GM04504 (cell line): ENCODE measurements at regions not wholly inside any gene's neighbourhood (a gene's known extent, or its start where the extent isn't known, plus 50 kb on each side); places are given as distances from the start of the nearest gene placed in this dataset.

Experiments
- DNase-seq: peaks from one replicate; pipeline ENCODE4 v3.0.0-alpha.2; 2012; ENCODE audit warnings: low read depth

DNA sequence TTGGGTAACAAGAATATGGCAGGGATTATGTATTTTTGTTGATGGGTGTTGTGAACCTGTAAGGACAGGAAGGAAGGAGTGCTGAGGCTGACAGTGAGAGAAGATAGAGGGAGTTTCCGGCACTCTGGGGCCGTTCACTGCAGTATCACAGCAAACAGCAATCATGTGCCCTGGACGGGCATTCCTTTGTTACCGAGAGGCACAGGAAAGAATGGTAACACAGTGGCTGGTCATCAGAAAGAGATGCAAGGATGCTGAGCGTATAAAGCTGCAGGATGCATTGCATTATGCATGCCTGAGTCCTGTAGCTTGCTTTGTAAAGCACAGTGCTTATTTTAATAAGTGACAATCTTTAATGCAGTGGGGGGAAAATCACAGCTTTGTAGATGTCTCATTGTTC lies 286.8 kb downstream of the RPS24 start:
- DNase-seq = no peak

DNA sequence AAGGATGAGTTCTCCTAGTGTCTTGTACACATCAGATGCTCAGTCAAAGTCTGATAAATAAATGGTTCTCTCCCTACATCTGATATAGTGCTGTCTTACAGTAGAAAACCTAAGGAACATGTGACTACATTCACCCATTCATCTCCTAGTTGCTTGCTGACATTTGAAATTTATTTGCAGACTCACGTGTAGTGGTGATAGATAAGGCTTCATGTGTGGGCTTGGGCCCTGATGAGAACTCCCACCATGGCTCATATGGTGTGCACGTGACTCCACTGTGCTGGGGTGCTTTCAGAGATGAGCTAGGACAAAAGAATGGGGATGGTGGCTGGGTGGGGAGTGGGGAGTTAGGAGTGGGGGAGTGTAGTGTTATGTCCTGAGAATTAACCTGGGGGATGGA lies 287.3 kb downstream of the RPS24 start:
- DNase-seq = no peak

DNA sequence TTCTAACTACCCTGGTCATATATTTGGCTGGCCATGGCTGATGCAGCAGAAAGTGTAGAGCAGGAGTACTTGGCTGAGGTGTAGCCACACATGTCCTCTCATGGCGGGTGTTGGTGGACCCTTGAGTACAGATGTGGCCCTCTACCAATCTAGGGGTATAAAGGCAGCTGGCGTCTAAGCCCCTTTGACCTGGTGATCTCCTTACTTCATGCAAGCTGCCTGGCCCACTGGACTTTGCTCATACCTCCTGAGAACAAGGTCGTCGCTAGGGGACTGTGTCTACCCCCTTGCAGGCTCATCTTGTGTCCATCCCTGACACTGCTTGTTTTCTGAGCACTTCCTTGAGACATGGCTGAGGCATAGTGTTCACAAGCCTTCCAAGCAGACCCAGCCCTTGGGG lies 287.8 kb downstream of the RPS24 start:
- DNase-seq = no peak

DNA sequence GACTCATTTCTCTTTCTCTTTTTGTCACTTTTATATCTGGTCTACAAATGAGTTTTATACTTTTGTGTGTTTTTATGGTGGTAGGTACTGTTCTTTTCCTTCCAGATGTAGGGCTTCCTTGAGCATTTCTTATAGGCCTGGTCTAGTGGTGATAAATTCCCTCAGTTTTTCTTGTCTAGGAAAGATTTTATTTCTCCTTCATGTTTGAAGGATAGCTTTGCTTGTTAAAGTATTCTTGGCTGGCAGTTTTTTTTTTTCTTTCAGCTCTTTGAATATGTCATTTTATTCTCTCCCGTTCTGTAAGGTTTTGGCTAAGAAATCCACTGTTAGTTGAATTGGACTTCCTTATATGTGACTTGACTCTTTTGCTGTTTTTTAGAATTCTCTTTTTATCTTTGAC lies 292.7 kb downstream of the RPS24 start:
- no peak for DNase-seq

DNA sequence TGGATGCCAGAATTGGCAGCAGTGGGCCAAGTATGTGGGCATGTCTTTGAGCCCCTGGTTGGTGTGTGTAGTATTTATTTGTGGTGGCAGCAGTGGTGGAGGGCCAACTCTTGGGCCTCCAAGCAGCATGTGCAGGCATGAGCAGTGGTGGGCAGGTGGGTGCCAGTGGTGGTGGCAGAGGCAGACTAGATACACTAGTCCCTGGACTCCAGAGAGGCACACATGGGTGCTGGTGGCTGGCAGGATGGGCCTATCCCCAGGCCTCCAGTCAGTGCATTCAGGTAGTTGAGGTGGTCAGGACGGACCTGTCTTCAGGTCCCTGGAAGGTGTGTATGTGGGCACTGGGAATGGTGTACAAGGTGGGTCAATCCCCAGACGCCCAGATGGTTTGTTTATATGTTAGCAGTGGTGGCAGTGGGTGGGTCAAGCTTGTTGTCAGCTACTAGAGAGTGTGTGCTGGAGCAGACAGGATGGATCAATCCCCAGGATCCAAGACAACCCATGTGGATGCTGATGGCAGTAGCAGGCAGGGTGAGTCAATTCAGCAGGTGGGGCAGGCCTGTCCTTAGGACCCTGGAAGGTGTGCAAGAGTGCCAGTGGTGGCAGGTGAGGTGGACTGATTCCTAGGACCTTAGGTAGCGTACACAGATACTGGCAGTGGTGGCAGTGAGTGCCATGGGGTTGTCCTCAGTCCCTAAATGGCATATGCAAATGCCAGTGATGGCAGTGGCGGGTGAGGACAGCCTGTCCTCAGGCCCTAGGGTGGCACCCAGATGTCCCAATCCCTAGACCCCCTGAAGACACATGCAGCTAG lies 294.3 kb downstream of the RPS24 start:
- no peak for DNase-seq

DNA sequence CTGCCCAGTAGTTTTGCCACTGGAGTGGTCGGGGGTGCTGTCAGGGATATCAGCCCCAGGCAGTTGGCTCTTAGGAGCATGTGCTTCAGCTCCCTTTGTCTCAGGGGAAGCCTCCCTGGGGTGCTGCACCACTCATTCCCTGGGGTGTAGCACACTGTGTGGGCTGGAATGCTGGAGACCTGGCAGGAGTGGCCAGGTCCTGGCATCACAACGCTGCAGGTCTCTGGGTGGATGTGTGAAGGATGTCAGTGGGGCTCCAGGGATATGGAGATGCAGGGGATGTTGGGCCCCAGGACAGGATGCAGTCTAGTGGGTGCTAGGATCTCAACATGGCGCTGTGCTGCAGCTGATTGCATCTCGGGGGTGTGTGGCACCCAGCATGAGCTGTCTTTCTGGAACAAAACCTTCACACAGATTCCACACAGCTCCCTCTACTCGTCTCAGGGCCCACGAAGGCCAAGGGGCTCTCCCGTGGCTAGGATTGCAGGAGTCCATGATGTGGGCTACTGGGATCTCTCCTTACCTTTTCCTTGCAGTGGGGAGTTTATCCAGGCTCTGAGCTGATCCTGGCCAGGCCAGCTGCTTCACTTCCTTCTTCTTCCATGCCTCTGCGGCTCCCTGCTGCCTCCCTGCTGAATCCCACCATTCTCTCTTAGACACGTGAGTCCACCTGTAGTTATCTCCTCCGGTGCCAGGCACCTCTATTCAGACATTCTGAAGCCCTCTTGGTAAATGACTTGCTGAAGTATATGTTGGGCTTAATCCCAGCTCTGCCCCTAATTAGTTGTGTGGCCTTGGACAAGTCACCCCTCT lies 295.1 kb downstream of the RPS24 start:
- DNase-seq = no peak

DNA sequence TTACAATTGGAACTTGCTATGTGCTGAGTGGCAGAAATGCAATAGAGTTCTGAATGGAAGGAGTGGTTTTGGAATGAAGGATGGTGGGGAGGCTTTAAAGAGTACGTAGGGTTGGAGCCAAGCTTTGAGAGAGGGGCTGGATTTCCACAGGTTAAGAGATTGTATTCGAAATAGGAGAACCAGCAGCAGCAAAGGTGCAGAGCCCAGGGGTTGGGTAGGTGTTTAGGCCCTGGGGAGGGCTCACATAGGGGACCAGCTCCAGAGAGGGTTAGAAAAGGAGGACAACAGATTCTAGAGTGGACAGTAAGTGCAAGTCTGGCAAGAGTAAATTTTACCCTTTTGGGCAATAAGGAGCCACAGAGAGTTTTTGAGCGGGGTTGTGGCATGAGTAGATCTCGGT lies 297.2 kb downstream of the RPS24 start:
- DNase-seq = no peak

DNA sequence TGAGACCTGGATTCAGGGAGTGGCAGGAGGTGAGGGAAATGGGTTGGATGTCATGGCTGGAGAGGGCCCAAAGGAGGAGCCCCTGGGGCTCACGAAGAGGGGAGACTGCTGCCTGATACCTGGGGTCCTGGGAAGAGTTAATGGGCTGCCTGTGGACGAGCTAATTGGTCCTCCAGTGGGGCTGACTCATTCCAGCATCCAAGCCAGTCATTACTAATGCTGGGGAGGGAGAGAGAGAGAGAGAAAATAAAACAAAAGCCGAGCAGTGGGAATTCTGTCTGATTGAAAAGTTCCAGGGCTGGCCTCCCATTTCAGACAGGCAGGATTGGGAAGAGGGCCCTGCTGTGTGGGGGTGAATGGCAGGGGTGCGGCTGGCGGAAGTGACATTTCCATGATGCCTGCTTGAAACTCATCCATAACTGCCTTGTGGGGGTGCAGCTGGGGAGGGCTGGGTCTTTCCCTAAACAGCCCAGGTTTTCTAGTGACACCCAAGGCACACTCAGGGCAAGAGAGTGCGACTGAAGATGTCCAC lies 297.8 kb downstream of the RPS24 start:
- peak; percentile 43 for DNase-seq

DNA sequence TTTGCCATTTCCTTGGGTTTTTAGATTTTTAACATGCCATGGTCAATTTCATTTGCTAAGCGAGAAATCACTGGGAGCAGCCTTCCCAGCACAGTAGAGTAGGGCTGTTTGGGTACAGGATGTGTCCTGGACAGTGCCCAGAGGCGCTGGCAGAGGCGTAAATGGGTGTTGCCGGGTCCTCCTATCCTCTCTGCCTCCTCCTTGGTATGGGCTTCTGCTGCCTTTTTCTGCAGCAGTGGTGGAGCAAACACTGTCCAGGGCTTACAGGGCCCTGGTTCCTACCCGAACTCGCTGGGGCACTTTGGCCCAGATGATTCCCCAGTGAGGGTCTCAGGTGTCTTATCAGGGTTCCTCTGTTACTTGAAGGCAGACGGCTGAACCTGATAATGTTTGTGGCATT lies 298.3 kb downstream of the RPS24 start:
- no peak for DNase-seq

DNA sequence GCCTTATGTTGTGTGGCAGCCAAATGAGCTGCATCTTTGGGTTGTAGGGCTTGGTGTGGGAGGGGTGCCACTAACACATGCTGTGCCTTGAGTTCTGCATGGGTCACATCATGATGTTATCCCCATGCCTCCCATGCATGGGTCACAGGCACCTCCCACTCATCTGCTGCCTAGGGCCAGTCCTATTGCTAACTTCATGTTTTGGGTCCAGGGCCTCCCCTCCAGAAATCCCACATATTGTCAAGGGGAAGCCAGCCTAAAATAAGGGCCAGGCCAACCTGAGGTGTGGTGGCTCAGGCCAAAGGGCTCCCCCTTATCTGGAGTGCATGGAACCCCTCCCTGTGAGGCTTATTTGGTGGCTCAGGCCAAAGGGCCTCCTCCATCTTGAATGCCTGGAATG lies 299.0 kb downstream of the RPS24 start:
- DNase-seq = no peak

DNA sequence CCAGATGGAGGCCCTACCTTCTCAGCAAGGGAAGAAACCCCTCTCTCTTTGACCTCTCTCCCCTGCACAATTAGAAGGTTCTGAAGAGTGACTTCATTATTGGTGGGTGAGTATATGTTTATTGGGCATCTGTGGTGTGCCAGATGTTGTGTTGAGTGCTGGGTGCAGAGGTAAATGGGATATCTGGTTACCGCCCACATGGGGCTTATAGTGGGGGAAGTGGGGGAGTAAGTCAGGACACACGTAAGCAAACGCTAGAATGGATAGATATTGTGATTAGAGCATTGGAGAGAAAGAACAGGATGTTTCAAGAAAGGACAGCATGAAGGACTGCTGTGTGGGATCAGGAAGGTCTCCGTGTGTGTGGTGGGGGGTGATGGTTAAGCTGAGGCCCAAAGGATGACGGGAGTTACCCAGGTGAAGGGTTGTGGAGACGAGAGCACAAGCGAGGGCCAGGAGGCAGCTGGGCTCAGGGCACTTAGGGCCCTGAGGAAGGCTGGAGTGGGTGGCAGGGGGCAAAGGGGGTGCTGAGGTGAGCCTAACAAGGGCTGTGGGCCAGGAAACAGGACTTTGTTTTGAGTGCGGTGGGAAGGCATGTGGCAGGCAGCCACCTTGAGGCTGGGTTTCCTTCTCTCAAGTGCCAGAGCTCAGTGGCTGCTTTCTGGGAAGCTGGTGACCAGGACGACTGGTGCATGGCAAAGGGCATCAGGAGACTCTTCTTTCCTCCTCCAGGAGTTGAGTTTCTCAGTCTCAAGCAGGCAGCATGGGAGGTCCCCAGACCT lies 299.9 kb downstream of the RPS24 start:
- DNase-seq = no peak

DNA sequence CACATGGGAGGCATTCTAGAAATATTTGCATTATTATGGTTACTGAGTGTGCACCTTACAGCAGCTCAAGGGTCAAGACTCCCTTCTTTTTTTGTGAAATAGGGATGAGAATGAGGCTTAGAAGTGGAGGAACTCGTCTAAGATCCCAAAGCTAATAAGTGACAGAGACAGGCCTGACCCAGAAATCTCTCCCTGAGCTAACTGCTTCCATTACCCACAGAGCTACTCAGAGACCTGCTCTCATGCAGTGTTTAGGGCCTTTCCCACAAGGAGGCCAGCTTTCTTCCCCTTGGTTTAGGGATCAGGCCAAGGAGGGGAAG lies 301.7 kb downstream of the RPS24 start:
- DNase-seq = no peak

DNA sequence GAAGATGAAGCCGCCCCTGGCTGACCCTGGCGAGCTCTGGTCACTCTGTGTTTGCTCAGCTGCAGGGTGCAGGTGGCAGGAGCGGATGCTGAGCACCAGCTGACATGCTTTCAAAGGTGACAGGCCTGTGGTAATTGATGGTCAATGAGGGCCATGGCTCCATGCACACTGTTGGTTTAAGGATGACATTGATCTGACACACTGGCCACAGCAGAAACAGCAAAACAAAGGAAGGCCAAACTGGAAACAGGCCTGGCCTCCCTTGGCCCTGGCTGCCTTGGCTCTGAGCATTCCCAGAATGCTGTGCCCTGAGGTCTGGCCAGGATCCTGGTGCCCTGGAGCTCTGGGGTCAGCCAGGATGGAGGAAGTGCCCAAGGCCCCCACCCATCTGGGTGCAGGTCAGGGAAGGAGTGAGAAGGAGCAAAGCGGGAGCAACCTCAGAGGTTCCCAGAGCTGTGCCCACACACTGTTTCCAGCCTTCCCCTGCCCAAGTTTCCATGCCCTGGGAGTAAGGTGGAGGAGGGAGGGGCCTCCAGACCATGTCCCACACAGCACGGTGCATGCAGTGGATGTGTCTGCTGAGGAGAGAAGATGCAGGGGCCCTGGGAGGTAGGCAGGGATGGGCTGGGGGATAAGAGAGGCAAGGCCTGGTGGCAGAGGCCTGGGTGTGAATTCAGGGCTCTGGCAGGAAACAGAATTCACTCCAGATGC lies 302.2 kb downstream of the RPS24 start:
- no peak for DNase-seq

DNA sequence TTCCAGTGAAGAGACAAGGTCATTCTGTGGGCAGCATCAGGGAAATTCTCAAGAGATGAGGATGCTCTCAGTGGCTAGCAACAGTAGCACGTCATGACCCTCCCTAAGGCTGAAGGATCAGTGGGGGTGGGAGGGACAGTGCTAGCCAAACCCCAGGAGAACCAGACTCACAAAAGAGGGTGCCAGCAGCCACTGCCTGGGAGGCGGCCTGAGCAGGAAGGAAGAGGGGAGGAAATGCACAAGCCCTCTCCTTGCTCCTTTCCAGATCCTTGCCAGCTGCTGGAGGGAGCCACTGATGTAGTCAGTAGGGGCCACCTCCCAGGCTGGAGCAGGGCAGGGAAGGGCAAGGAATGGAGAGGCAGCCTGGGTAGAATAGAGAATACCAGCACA lies 302.7 kb downstream of the RPS24 start:
- DNase-seq = peak; percentile 91

DNA sequence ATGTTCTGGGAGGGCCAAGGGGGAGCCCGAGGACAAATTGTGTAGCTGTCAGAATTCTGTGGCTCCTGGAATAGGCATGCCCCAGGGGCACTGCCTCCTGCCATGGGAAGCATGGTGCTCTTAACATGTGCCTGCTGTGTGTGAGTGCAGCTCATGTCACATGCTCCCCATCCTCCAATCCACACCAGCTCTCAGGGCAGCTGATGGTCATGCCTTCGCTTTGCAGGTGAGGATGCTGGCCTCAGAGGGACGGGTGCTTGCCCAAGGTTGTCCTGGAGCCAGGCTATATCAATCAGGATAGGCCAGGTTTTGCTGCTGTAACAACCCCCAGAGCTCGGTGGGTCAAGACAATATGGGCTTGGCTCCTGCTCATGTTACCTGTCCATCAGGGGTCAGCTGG lies 303.4 kb downstream of the RPS24 start:
- no peak for DNase-seq

DNA sequence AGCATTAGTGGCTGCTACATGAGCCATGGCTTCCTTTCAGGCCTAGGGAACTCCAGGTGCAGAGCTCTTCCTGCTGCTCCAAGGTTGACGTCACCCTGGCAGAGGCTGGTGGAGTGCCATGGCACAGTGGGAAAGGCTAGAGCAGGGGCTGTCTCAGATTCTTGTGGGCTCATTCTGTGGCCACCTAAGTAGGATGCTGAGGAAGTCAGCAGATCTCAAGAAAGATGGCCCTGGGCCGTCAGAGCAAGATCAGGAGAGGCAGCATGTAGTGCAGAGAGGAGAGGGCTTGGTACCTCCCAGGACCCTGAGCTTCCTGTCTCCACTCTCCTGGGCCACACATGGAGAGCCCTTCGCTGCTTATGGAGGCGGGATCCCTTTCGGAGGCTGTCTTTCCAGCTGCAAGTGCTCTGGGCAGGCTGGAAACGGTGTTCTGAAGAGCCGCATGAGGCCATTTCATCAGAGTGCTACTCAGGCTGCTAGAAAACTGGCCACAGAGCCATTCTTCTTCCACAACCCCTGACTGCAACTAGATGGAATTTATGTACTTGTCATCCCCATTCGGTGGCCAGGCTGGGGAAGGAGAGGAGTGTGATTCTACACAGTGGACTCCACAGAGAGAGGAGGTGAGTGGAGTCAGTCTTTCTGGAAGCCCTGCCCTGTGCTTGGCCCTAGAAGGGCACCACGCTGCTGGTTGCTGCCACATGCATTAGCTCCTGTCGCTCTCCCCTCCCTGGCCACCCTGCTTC lies 304.2 kb downstream of the RPS24 start:
- no peak for DNase-seq

DNA sequence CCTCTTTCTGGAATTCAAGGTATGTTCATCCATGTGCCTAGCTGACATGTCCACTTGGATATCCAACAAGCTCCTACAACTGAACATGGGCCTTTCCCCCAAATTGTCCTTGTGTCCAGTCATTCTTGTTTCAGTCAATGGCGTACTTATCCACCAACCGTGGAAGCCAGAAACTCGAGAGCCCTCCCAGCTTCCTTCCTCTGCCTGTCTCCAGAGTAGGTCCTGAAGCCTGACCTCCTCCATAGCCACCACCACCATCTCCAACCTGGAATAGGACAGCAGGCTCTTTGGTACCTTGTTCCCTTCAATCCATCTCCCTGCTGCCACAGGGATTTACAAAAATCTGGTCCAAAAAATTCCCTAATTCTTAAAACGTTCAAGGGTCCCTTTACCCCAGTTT lies 305.1 kb downstream of the RPS24 start:
- DNase-seq = no peak

DNA sequence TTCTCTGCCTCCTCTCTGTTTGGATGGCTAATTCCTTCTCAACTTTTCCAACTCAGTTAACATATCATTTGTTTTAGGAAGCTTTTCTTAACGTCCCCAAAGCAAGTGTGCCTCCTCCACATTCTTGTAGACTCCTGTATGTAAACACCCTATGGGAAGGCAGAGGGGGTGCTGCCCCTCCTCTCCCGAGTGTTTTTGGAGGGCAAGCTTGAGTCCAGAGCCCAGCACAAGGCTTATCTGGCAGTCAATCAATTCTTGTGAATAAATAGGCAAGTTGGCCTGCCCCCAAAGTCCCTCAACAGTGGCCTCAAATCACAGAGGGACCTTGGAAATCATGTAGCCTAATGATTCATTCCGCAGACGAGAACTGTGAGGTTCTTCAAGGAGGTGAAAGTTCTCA lies 305.6 kb downstream of the RPS24 start:
- no peak for DNase-seq

DNA sequence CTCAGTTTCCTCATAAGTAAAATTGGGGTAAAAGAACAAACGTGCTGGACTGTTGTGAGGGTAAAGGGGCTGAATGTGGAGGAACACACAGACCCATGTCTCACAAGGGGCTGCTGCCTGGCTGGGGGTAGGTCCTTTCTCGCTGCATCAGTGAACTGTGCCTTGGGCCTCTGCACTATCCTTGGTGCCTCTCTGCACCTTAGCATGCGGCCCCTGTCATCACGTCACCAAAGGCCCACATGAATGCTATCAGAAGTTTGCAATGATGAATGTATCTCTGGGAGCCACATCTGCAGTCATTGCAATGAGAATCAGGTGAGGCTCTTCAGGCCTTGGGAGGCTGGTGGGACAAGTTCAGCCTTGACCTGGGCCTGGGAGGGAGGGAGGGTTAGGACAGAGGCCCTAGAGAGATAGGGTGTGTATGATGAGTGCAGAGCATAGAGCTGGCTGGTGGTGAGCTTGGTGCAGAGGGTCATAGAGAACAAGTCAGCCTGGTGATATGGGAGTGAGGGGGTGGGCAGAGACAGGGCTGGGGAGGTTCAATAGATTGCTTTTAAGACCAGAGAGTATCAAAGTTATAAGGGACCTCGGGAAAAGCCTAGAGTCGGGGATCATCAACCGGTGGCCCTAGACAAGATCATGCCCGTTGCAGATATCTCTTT lies 308.4 kb downstream of the RPS24 start:
- no peak for DNase-seq

DNA sequence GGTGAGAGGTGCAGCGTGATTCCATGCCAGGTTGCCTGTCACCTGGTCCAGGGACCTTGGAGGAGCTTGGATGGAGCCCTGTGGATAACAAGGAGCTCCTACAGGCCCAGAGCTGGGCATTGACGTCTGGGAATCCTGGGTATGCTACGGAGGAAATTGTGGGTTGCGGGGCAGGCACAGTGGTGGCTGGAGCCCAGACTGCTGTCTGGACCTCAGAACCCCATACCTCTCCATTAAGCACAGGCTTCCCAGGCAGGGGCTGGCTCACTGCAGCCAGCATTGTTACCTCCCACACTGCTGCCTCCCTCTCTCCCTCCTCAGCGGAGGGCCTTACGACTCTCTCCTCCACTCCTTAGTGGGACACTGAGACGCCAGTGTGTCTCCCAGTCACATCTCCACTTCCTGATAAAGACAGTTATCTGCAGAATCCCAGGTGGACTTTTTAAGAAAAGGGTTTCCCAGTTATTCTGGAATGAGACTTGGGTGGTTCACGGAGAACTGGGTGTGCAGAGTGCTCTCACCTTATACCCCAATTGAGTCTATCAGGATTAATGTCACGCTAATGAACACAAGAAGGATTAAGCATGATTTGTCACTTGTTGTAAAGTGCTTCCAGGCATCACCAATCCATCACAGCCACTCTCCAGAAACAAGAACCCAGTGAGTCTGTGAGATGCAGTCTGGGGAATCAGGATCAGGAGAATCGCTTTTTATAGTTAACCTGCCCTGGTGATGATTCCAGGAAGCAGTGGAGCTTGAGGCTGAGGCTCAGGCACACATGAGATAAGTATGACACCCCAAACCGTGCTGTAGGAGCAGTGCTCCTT lies 309.4 kb downstream of the RPS24 start:
- DNase-seq = no peak
